Tibial nerve (tissue), 4 donors: ENCODE measurements at regions not wholly inside any gene's neighbourhood (a gene's known extent, or its start where the extent isn't known, plus 50 kb on each side); places are given as distances from the start of the nearest gene placed in this dataset.
"Not testable (repeated sequence)": the region's sequence is repeated elsewhere in the genome, so short reads cannot be mapped to it uniquely, and the experiment has no call there.

ENCODE experiments used
- DNase-seq, 2 donors: peaks; one replicate each; pipeline ENCODE4 v3.0.0-alpha.2; 2019; ENCODE audit warnings: low spot score in 2 of 2
- H3K27ac ChIP-seq, 4 donors: fragments of 200-600 bp; sonication (generic) in 3 of 4; one replicate each; pipeline ENCODE4 v1.5.1; 2017 to 2019; ENCODE audit warnings: mild to moderate bottlenecking in 1 of 4
- H3K27me3 ChIP-seq, 2 donors: fragments of 200-600 bp; sonication (generic) in 1 of 2; one replicate each; pipeline versions ENCODE4 v1.5.1 to v1.6.0; 2017 to 2019
- H3K36me3 ChIP-seq, 3 donors: fragments of 200-600 bp; sonication (generic); one replicate each; pipeline ENCODE4 v1.5.1; 2018 to 2019
- H3K4me1 ChIP-seq, 4 donors: fragments of 200-600 bp; sonication (generic) in 3 of 4; one replicate each; pipeline ENCODE4 v1.5.1; 2017 to 2019
- H3K4me3 ChIP-seq, 4 donors: fragments of 200-600 bp; sonication (generic) in 3 of 4; one replicate each; pipeline ENCODE4 v1.5.1; 2017 to 2019; ENCODE audit warnings: mild to moderate bottlenecking in 1 of 4, moderate library complexity in 1 of 4
- H3K9me3 ChIP-seq, 4 donors: fragments of 200-600 bp; sonication (generic) in 3 of 4; one replicate each; pipeline ENCODE4 v1.5.1; 2017 to 2019
- EP300 ChIP-seq, 2 donors: sonication (generic); formaldehyde crosslinking; IDR thresholded peaks; one replicate each; pipeline ENCODE4 v1.6.1; 2017; ENCODE audit warnings: antibody characterized with exemption in 2 of 2, mild to moderate bottlenecking in 1 of 2
- POLR2A ChIP-seq, 2 donors: fragments of 450-650 bp; IDR thresholded peaks; one replicate each; pipeline ENCODE4 v1.6.1; 2017; ENCODE audit warnings: antibody characterized with exemption in 2 of 2, mild to moderate bottlenecking in 2 of 2, moderate library complexity in 2 of 2
- WGBS, 2 donors: methylation state at CpG; one replicate each; pipeline ENCODE4 v1.1.5; 2018; 5-methylcytosine and 5-hydroxymethylcytosine counted together
- TF ChIP-seq, protein P1 (sequence below), 5 experiments: fragments of 200-600 bp in 3 of 5; fragments of 450-650 bp in 2 of 5; sonication (generic) in 3 of 5; IDR thresholded peaks; one replicate each; pipeline ENCODE4 v1.5.1; 2016 to 2019; ENCODE audit warnings: antibody characterized with exemption in 5 of 5, mild to moderate bottlenecking in 3 of 5, moderate library complexity in 2 of 5

DNA sequence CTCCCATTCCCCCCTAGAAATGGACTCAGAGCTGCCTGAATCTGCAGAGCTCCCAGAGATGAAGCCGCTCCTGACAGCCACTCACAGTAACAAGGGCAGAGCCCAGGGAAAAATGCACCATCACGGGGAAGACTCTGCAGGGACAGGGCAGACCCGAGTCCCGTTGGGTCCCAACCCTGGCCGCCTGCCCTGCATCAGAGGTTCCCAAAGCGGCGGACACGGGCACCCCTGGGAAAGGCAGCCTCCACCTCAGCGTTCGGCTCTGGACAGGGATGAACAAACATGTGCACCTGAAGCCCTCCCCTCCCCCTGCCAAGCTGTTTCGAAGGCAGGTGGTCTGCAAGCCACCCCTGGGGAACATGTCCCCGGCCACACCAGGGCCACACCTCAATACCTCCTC lies 320.4 kb downstream of the ADGRD1 start:
- Histone ChIP-seq H3K9me3 (no peaks in the 10 kb centered on the region), H3K27me3 (peaks cover 0 to 9% of the 10 kb centered on the region in 2 donors), H3K4me1 (no peaks in the 10 kb centered on the region), H3K4me3 (no peak overlapping the region), H3K27ac (no peak overlapping the region), H3K36me3 (no peaks in the 10 kb centered on the region)
- DNase-seq, result no peak
- 83 to 88% methylated on average over 9 to 10 of the region's 12 CpGs for WGBS, 2 donors
- TF ChIP-seq, protein P1, sequence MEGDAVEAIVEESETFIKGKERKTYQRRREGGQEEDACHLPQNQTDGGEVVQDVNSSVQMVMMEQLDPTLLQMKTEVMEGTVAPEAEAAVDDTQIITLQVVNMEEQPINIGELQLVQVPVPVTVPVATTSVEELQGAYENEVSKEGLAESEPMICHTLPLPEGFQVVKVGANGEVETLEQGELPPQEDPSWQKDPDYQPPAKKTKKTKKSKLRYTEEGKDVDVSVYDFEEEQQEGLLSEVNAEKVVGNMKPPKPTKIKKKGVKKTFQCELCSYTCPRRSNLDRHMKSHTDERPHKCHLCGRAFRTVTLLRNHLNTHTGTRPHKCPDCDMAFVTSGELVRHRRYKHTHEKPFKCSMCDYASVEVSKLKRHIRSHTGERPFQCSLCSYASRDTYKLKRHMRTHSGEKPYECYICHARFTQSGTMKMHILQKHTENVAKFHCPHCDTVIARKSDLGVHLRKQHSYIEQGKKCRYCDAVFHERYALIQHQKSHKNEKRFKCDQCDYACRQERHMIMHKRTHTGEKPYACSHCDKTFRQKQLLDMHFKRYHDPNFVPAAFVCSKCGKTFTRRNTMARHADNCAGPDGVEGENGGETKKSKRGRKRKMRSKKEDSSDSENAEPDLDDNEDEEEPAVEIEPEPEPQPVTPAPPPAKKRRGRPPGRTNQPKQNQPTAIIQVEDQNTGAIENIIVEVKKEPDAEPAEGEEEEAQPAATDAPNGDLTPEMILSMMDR (IDR thresholded peaks at IDR 0.05), result no peak
- TF ChIP-seq POLR2A (IDR thresholded peaks at IDR 0.05) (no peak), EP300 (IDR thresholded peaks at IDR 0.05) (no peak)

DNA sequence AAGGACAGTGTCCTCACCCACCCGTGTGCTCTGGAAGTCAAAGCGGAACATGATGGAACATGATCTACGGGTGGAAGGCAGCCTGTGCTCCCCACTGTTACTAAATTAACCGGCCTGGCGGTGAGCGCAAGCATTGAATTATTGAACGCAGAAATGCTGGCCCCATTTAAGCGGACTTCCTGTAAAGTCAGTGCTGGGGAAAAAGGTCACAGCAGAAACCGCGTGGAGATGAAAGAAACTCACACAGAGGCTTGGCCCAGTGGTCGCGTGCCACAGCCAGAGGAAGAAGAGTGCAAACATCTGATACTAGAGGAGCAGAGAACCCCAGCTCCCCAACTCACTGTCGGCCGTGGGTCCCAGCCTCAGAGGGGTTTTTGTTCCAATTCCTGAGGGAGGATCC lies 321.2 kb downstream of the ADGRD1 start:
- H3K27ac ChIP-seq, result no peak overlapping the region
- no peak overlapping the region for H3K4me3 ChIP-seq
- H3K36me3 ChIP-seq, result no peaks in the 10 kb centered on the region
- TF ChIP-seq, protein P1 (IDR thresholded peaks at IDR 0.05), result no peak
- no peak for TF ChIP-seq EP300 (IDR thresholded peaks at IDR 0.05)
- no peak for TF ChIP-seq POLR2A (IDR thresholded peaks at IDR 0.05)
- WGBS, 2 donors, result 33 to 47% methylated on average over 14 of the region's 14 CpGs
- H3K9me3 ChIP-seq, result no peaks in the 10 kb centered on the region
- no peak for DNase-seq
- no peaks in the 10 kb centered on the region for H3K4me1 ChIP-seq
- H3K27me3 ChIP-seq, result peaks cover 0 to 9% of the 10 kb centered on the region in 2 donors

DNA sequence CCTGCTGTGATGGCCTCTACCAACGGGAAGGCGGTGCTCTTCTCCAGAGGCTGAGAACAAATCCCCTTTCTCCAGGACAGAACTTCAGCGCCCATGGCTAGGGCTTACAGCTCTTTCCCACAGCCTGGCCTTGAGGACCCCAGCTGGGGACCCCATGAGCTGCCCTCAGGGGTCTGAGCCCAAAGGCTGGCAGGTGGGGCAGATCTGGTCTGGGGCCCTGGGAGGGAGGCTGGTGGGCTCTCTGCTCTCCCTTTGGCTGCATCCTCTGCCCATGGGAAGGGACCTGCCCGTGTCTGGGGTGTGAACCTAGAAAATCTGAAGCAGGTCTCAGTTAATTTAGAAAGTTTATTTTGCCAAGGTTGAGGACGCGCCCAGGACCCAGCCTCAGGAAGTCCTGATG lies 322.1 kb downstream of the ADGRD1 start:
- no peak for DNase-seq
- peaks cover 0 to 9% of the 10 kb centered on the region in 2 donors for H3K27me3 ChIP-seq
- 90 to 95% methylated on average over 5 to 6 of the region's 6 CpGs for WGBS, 2 donors

DNA sequence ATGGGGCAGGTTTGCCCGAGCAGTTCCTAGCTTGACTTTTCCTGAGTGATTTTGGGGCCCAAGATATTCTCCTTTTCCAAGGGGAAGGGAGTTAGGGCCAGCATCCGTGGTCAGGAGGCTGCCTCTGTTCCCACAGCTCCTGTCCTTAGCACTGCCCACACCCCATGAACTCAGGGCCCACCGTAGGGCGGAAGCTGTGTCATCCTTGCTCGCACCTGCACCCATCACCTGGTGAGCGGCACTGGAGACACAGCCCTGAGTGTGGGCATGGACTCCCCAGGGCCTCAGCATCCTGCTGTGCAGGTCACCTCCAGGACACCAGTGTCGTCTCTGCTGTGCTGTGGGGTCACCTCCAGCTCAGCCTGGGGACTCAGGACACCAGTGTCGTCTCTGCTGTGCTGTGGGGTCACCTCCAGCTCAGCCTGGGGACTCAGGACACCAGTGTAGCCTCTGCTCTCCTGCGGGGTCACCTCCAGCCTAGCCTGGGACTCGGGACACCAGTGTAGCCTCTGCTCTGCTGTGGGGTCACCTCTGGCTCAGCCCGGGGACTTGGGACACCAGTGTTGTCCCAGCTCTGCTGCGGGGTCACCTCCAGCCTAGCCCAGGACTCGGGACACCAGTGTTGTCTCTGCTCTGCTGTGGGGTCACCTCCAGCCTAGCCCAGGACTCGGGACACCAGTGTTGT lies 322.9 kb downstream of the ADGRD1 start:
- Histone ChIP-seq H3K27me3 (peaks cover 0 to 9% of the 10 kb centered on the region in 2 donors), H3K4me3 (no peak overlapping the region), H3K36me3 (no peaks in the 10 kb centered on the region), H3K9me3 (no peaks in the 10 kb centered on the region), H3K27ac (no peak overlapping the region), H3K4me1 (no peaks in the 10 kb centered on the region)
- WGBS, 2 donors, result 83 to 89% methylated on average over 10 to 11 of the region's 14 CpGs
- DNase-seq, result no peak
- TF ChIP-seq POLR2A (IDR thresholded peaks at IDR 0.05), result no peak
- TF ChIP-seq EP300 (IDR thresholded peaks at IDR 0.05), result no peak
- TF ChIP-seq, protein P1 (IDR thresholded peaks at IDR 0.05), result no peak

More for the DNA sequence above, 322.1 kb downstream of the ADGRD1 start:
- no peaks in the 10 kb centered on the region for H3K36me3 ChIP-seq
- TF ChIP-seq, protein P1 (IDR thresholded peaks at IDR 0.05), result no peak
- TF ChIP-seq POLR2A (IDR thresholded peaks at IDR 0.05) (no peak), EP300 (IDR thresholded peaks at IDR 0.05) (no peak)
- no peaks in the 10 kb centered on the region for H3K9me3 ChIP-seq
- H3K27ac ChIP-seq, result no peak overlapping the region
- H3K4me3 ChIP-seq, result no peak overlapping the region
- H3K4me1 ChIP-seq, result no peaks in the 10 kb centered on the region

DNA sequence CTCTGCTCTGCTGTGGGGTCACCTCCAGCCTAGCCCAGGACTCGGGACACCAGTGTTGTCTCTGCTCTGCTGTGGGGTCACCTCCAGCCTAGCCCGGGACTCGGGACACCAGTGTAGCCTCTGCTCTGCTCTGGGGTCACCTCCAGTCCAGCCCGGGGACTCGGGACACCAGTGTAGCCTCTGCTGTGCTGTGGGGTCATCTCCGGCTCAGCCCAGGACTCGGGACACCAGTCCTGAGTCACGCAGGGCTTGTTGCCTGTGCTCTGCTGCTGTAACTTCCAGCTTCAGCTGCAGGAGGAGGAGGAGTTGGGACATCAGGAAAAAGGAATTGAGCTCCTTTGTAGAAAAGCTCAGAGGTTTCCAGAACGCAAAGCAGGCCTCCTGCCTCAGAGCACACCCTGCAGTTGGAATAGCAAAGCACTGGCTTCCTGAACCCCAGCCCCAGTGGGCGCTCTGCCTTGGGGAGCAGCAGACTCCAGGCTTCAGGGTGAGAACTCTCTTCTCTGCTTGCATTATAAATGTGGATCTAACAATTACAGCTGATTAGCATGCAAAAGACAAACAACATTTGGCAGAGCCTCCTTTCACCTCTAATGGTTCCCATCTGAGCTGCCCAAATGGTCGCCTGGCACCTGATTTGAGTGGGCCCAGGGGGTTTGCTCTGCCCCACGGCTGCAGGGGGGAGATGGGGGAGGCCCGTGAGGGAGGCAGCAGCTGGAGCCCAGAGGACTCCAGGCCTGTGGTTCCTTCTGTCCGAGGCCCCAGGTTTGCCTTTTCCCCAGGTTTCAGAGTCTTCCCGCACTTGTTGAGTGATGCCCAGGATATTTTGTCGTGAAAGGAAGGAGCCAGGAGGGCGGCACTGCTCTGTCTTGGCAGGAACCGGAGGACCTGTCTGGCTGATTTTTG lies 323.7 kb downstream of the ADGRD1 start:
- 66 to 80% methylated on average over 11 of the region's 18 CpGs for WGBS, 2 donors
- H3K27me3 ChIP-seq, H3K4me1 ChIP-seq, H3K36me3 ChIP-seq, DNase-seq, H3K27ac ChIP-seq, H3K4me3 ChIP-seq, H3K9me3 ChIP-seq: not testable (repeated sequence)

DNA sequence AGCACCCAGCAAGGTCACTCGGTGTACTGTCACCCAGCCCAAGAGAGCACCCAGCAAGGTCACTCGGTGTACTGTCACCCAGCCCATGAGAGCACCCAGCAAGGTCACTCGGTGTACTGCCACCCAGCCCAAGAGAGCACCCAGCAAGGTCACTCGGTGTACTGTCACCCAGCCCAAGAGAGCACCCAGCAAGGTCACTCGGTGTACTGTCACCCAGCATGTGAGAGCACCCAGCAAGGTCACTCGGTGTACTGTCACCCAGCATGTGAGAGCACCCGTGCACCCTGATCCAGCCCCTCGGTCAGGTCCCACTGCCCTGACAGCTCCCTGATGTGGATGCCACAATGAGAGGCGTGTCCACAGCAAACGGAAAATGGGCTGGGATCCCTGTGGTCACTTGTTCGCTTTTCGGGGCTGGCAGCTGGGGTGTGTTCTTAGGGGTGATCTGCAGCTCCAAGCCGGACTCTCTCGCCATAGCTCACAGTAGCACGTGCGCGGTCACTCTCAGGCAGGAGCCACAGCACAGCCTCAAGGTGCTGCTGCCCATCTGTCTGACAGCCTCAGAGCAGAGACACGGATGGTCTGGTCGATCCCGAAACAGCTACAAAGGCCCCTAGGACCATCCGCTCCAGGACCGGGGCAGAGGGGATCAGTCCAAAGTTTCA lies 324.9 kb downstream of the ADGRD1 start:
- not testable (repeated sequence) for DNase-seq, H3K36me3 ChIP-seq, H3K4me3 ChIP-seq, H3K9me3 ChIP-seq, H3K27ac ChIP-seq, H3K27me3 ChIP-seq, H3K4me1 ChIP-seq
- WGBS, 2 donors, result 80 to 90% methylated on average over 10 to 17 of the region's 22 CpGs
